HL-60 (cell line): ENCODE measurements at regions not wholly inside any gene's neighbourhood (a gene's known extent, or its start where the extent isn't known, plus 50 kb on each side); places are given as distances from the start of the nearest gene placed in this dataset.

Source experiments
- DNase-seq, 2 experiments: peaks; one replicate each; pipeline ENCODE4 v3.0.0-alpha.2; 2010 to 2020; ENCODE audit warnings: low read depth in 1 of 2, low spot score in 1 of 2
- H3K27ac ChIP-seq: fragments of 250-450 bp; sonication (Bioruptor Pico); replicated peaks from 2 replicates; pipeline ENCODE4 v1.5.1; 2020; ENCODE audit warnings: mild to moderate bottlenecking, moderate library complexity
- H3K27me3 ChIP-seq: fragments of 250-450 bp; sonication (Bioruptor Pico); 2 replicates; pipeline ENCODE4 v1.5.1; 2021; ENCODE audit warnings: mild to moderate bottlenecking, moderate library complexity; ENCODE audit not compliant: insufficient read depth, poor library complexity, severe bottlenecking
- H3K4me3 ChIP-seq: replicated peaks from 2 replicates; pipeline ENCODE4 v1.5.1; 2011; ENCODE audit warnings: mild to moderate bottlenecking, control low read depth, low read length; ENCODE audit not compliant: insufficient read depth
- CTCF ChIP-seq: IDR thresholded peaks from one replicate; pipeline ENCODE4 v1.5.1; 2011; ENCODE audit warnings: low read length, control low read depth, inconsistent platforms; ENCODE audit not compliant: insufficient read depth
- GABPA ChIP-seq: IDR thresholded peaks from 2 replicates; pipeline ENCODE4 v1.6.1; 2012; ENCODE audit warnings: low read depth
- POLR2AphosphoS5 ChIP-seq: IDR thresholded peaks from 2 replicates; pipeline ENCODE4 v1.6.1; 2012; ENCODE audit warnings: low read depth
- REST ChIP-seq: IDR thresholded peaks from 2 replicates; pipeline ENCODE4 v1.6.1; 2012; ENCODE audit warnings: low read depth; ENCODE audit not compliant: insufficient replicate concordance
- SPI1 ChIP-seq: IDR thresholded peaks from 2 replicates; pipeline ENCODE4 v1.6.1; 2012; ENCODE audit warnings: low read depth, mild to moderate bottlenecking, borderline replicate concordance

GRCh38 chr3:159149131-159149530 is 347.3 kb downstream of the MFSD1 start:
- Histone ChIP-seq H3K4me3 (no peak overlapping the region), H3K27me3 (no peaks in the 10 kb centered on the region), H3K27ac (no peak overlapping the region)
- DNase-seq: no peak
- TF ChIP-seq REST: no peak
- TF ChIP-seq SPI1: no peak
- TF ChIP-seq POLR2AphosphoS5: no peak
- no peak for TF ChIP-seq CTCF
- TF ChIP-seq GABPA: no peak

- no peaks in the 10 kb centered on the region for H3K27me3 ChIP-seq
- H3K27ac ChIP-seq: no peak overlapping the region
- no peak for DNase-seq
- H3K4me3 ChIP-seq: no peak overlapping the region
- no peak for TF ChIP-seq POLR2AphosphoS5
- no peak for TF ChIP-seq CTCF
- TF ChIP-seq GABPA: no peak
- TF ChIP-seq SPI1: no peak
- no peak for TF ChIP-seq REST
Measured at GRCh38 chr3:159149633-159150032, 347.8 kb downstream of the MFSD1 start.

GRCh38 chr3:159150180-159150579 is 348.3 kb downstream of the MFSD1 start:
- Histone ChIP-seq H3K27me3 (no peaks in the 10 kb centered on the region), H3K4me3 (no peak overlapping the region), H3K27ac (no peak overlapping the region)
- TF ChIP-seq SPI1 (no peak), POLR2AphosphoS5 (no peak), REST (no peak), GABPA (no peak), CTCF (no peak)
- DNase-seq: no peak
